Body of pancreas (tissue), 4 donors: ENCODE measurements at regions not wholly inside any gene's neighbourhood (a gene's known extent, or its start where the extent isn't known, plus 50 kb on each side); places are given as distances from the start of the nearest gene placed in this dataset.

Experiments used
- ATAC-seq: fragments of 150-250 bp; one replicate; pipeline ENCODE4 v1.9.1; 2016
- DNase-seq, 4 donors: peaks; one replicate each; pipeline ENCODE4 v3.0.0-alpha.2; 2019
- H3K27ac ChIP-seq, 4 donors: fragments of 200-600 bp; sonication (generic); 1 replicate in 3 of 4; 2 replicates in 1 of 4; pipeline versions ENCODE4 v1.5.1 to v1.6.1; 2016 to 2019; ENCODE audit warnings: mild to moderate bottlenecking in 1 of 4, mixed read lengths in 1 of 4, moderate library complexity in 1 of 4
- H3K27me3 ChIP-seq, 2 donors: fragments of 200-600 bp; sonication (generic); one replicate each; pipeline ENCODE4 v1.6.0; 2016; ENCODE audit warnings: mild to moderate bottlenecking in 1 of 2
- H3K36me3 ChIP-seq, 2 donors: fragments of 200-600 bp; sonication (generic); replicated peaks in 1 of 2; 2 replicates each; pipeline ENCODE4 v1.5.1; 2016; ENCODE audit warnings: low read depth in 2 of 2; ENCODE audit not compliant: insufficient read depth in 1 of 2
- H3K4me1 ChIP-seq: fragments of 200-600 bp; sonication (generic); one replicate; pipeline ENCODE4 v1.6.0; 2016
- H3K4me3 ChIP-seq, 2 donors: fragments of 200-600 bp; sonication (generic); 1 replicate in 1 of 2; 2 replicates in 1 of 2; pipeline ENCODE4 v1.5.1; 2016 to 2019
- H3K9me3 ChIP-seq, 3 donors: fragments of 200-600 bp; sonication (generic); 1 replicate in 2 of 3; 2 replicates in 1 of 3; pipeline ENCODE4 v1.5.1; 2016
- POLR2A ChIP-seq, 3 donors: fragments of 450-650 bp; IDR thresholded peaks; one replicate each; pipeline ENCODE4 v1.6.1; 2016; ENCODE audit warnings: antibody characterized with exemption in 3 of 3, mild to moderate bottlenecking in 2 of 3
- WGBS, 2 donors: methylation state at CpG; one replicate each; pipeline ENCODE4 v1.1.5; 2017; 5-methylcytosine and 5-hydroxymethylcytosine counted together
- intact Hi-C: fragments of 100-400 bp; cut with DNase I; formaldehyde crosslinking; loops from one replicate; pipeline ENCODE4 v1.15.1; 2023
- TF ChIP-seq, protein P1 (sequence below), 7 experiments: fragments of 450-650 bp in 4 of 7; fragments of 200-600 bp in 3 of 7; sonication (generic) in 3 of 7; IDR thresholded peaks; one replicate each; pipeline ENCODE4 v1.5.1; 2016 to 2019; ENCODE audit warnings: antibody characterized with exemption in 7 of 7

DNA sequence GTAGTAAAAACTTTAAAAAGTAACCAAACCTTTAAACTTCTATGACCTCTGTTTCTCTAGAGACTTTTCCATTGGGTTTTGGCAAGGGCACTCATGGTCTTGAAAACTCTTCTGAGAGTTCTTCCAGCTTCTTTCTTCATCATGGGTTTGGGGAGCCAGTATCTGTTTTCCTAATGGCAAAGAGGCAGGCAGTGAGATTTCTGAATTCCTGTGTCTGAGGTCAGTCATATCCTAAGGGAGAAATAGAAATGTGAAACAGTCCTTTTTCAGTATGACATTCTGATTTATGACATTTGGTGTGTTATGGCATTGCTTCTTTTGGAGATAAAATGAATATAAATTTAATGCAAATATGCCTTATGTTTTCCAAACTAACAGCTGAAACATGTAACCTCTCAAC is 518.5 kb upstream of the MARCKS start:
- no peaks in the 10 kb centered on the region for H3K9me3 ChIP-seq
- DNase-seq = no peak
- ATAC-seq = no peak
- no peaks in the 10 kb centered on the region for H3K4me1 ChIP-seq
- no peak overlapping the region for H3K4me3 ChIP-seq
- TF ChIP-seq, protein P1, sequence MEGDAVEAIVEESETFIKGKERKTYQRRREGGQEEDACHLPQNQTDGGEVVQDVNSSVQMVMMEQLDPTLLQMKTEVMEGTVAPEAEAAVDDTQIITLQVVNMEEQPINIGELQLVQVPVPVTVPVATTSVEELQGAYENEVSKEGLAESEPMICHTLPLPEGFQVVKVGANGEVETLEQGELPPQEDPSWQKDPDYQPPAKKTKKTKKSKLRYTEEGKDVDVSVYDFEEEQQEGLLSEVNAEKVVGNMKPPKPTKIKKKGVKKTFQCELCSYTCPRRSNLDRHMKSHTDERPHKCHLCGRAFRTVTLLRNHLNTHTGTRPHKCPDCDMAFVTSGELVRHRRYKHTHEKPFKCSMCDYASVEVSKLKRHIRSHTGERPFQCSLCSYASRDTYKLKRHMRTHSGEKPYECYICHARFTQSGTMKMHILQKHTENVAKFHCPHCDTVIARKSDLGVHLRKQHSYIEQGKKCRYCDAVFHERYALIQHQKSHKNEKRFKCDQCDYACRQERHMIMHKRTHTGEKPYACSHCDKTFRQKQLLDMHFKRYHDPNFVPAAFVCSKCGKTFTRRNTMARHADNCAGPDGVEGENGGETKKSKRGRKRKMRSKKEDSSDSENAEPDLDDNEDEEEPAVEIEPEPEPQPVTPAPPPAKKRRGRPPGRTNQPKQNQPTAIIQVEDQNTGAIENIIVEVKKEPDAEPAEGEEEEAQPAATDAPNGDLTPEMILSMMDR (IDR thresholded peaks at IDR 0.05) = no peak
- no peak for TF ChIP-seq POLR2A (IDR thresholded peaks at IDR 0.05)
- H3K27me3 ChIP-seq = no peaks in the 10 kb centered on the region
- H3K27ac ChIP-seq = no peak overlapping the region
- intact Hi-C loops = no loop called here
- H3K36me3 ChIP-seq = no peaks in the 10 kb centered on the region

DNA sequence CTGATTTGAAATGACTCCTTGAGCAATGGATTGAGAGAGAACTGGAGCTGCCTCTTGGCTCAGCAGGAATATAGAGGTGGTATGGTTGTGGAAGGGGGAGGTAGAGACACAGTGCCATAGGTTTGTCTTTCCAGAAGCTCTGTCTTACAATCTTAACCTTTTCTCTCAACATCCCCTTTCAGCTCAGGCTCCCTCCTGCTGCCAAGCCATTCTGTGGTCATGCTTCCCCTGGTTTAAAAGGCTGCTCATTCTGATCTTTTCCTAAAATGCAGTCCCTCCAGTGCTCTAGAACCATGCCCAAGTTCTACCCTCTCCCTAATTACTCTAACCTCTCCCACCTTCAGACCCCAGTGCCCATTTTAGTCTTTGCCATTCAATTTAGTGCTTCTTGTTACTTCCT is 517.9 kb upstream of the MARCKS start:
- DNase-seq (no peak), ATAC-seq (no peak)
- no peaks in the 10 kb centered on the region for H3K36me3 ChIP-seq
- H3K4me1 ChIP-seq = no peaks in the 10 kb centered on the region
- H3K27me3 ChIP-seq = no peaks in the 10 kb centered on the region
- H3K9me3 ChIP-seq = no peaks in the 10 kb centered on the region
- TF ChIP-seq POLR2A (IDR thresholded peaks at IDR 0.05) = no peak
- TF ChIP-seq, protein P1 (IDR thresholded peaks at IDR 0.05) = no peak
- no peak overlapping the region for H3K4me3 ChIP-seq
- H3K27ac ChIP-seq = no peak overlapping the region
- intact Hi-C loops = no loop called here

DNA sequence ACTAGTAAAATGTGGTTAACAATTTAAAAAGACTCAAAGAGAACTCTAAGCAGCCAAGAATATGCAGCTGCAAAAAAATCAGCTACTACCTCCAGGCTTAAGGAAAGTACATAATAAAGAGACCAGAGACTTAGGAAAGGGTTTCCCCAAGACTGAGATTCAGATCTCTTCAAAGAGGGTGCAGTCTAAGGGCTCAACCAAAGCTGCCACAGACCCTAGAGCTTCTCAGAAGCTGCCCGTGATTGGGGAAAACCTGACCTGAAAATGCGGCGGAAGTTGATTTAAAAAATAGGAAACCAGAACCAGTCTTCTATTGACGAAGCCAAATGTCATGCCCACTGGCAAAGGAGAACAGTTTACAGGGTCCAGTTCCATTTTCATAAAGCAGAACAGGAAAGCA is 516.8 kb upstream of the MARCKS start:
- H3K27me3 ChIP-seq = no peaks in the 10 kb centered on the region
- TF ChIP-seq POLR2A (IDR thresholded peaks at IDR 0.05) = no peak
- TF ChIP-seq, protein P1 (IDR thresholded peaks at IDR 0.05) = no peak
- H3K9me3 ChIP-seq = no peaks in the 10 kb centered on the region
- DNase-seq = no peak
- no peak for ATAC-seq
- no peak overlapping the region for H3K27ac ChIP-seq
- no peak overlapping the region for H3K4me3 ChIP-seq
- no peaks in the 10 kb centered on the region for H3K36me3 ChIP-seq
- H3K4me1 ChIP-seq = no peaks in the 10 kb centered on the region
- 90 to 95% methylated on average over 4 of the region's 4 CpGs for WGBS, 2 donors
- intact Hi-C loops = no loop called here

- TF ChIP-seq POLR2A (IDR thresholded peaks at IDR 0.05) = no peak
- TF ChIP-seq, protein P1 (IDR thresholded peaks at IDR 0.05) = no peak
- intact Hi-C loops = no loop called here
- H3K4me1 ChIP-seq = no peaks in the 10 kb centered on the region
- WGBS, 2 donors = 0 to 56% methylated on average over 1 of the region's 1 CpG
- H3K4me3 ChIP-seq = no peak overlapping the region
- H3K27me3 ChIP-seq = no peaks in the 10 kb centered on the region
- H3K9me3 ChIP-seq = no peaks in the 10 kb centered on the region
- DNase-seq (no peak), ATAC-seq (no peak)
- H3K36me3 ChIP-seq = no peaks in the 10 kb centered on the region
- no peak overlapping the region for H3K27ac ChIP-seq
Measured at GRCh38 chr6:113343940-113344339, 513.2 kb upstream of the MARCKS start.

DNA sequence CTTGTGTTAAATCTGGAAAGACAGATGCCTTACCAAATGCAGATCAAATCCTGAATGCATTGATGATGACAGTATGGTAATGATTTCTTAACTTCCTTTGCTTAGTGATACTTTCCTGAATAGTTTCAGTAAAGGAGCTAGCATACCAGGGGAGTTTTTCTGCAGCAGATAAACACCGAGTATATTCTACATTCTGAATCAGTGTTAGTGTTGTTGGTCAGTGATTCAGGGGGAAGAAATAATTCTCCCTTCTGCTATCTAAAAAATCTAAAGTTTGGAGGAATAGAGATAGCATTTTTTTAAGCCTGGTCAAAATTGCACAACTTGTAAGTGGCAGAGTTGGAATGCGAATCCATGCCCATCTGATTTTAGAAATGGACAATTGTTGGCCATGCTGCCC is 512.2 kb upstream of the MARCKS start:
- H3K36me3 ChIP-seq = no peaks in the 10 kb centered on the region
- intact Hi-C loops = no loop called here
- H3K4me3 ChIP-seq = no peak overlapping the region
- TF ChIP-seq, protein P1 (IDR thresholded peaks at IDR 0.05) = no peak
- no peak for TF ChIP-seq POLR2A (IDR thresholded peaks at IDR 0.05)
- H3K4me1 ChIP-seq = no peaks in the 10 kb centered on the region
- ATAC-seq (no peak), DNase-seq (no peak)
- no peaks in the 10 kb centered on the region for H3K9me3 ChIP-seq
- 88 to 89% methylated on average over 2 of the region's 2 CpGs for WGBS, 2 donors
- no peaks in the 10 kb centered on the region for H3K27me3 ChIP-seq
- H3K27ac ChIP-seq = no peak overlapping the region
